ACC112 (cell line): ENCODE measurements at regions not wholly inside any gene's neighbourhood (a gene's known extent, or its start where the extent isn't known, plus 50 kb on each side); places are given as distances from the start of the nearest gene placed in this dataset.

Source experiments
- H2AFZ ChIP-seq: fragments of 200-600 bp; sonication (generic); one replicate; pipeline ENCODE4 v1.6.0; 2017; ENCODE audit warnings: antibody characterized with exemption, low read length; ENCODE audit not compliant: unreplicated experiment
- H3K27ac ChIP-seq: fragments of 200-600 bp; sonication (generic); 2 replicates; pipeline ENCODE4 v1.5.1; 2014; ENCODE audit warnings: low read depth, mild to moderate bottlenecking, antibody characterized with exemption, low read length, moderate library complexity
- H3K27me3 ChIP-seq: fragments of 200-600 bp; sonication (generic); 2 replicates; pipeline ENCODE4 v1.6.1; 2014; ENCODE audit warnings: mild to moderate bottlenecking, antibody characterized with exemption, low read length, moderate library complexity, mixed read lengths; ENCODE audit not compliant: insufficient read depth
- H3K36me3 ChIP-seq: fragments of 200-600 bp; sonication (generic); 2 replicates; pipeline ENCODE4 v1.6.1; 2016; ENCODE audit warnings: mild to moderate bottlenecking, antibody characterized with exemption, low read length, moderate library complexity, mixed read lengths; ENCODE audit not compliant: insufficient read depth
- H3K4me1 ChIP-seq: fragments of 200-600 bp; sonication (generic); one replicate; pipeline ENCODE4 v1.6.1; 2016; ENCODE audit warnings: low read length, mixed read lengths; ENCODE audit not compliant: insufficient read depth, unreplicated experiment, control insufficient read depth
- H3K4me3 ChIP-seq: fragments of 200-600 bp; sonication (generic); 2 replicates; pipeline ENCODE4 v1.5.1; 2014; ENCODE audit warnings: mild to moderate bottlenecking, low read depth, low read length
- H3K79me2 ChIP-seq: fragments of 200-600 bp; sonication (generic); one replicate; pipeline ENCODE4 v1.6.0; 2016; ENCODE audit warnings: low read length; ENCODE audit not compliant: control insufficient read depth, unreplicated experiment, insufficient read depth

DNA sequence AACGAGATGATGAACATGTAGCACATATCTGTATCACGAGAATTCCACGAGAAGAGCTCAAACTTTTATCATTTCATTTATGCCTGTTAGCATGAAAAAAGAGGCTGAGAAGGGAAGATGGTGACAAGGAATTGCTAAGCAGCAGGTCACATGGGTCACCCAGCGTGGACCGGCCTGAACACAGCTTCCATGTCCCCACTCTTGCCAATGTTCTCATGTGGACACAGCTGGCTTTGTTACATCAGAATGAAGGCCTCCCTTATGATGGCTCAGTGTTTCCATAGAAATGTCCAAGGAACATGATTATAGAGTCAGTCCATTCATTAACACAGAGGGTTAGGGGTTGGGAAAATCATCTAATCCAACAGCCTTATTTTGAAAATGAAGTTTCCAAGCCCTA is 215.4 kb downstream of the CMPK2 start:
- no peak overlapping the region for H3K27ac ChIP-seq
- H3K4me1 ChIP-seq: no peaks in the 10 kb centered on the region
- no peaks in the 10 kb centered on the region for H3K36me3 ChIP-seq
- no peak overlapping the region for H2AFZ ChIP-seq
- no peaks in the 10 kb centered on the region for H3K27me3 ChIP-seq
- no peaks in the 10 kb centered on the region for H3K79me2 ChIP-seq
- no peak overlapping the region for H3K4me3 ChIP-seq

DNA sequence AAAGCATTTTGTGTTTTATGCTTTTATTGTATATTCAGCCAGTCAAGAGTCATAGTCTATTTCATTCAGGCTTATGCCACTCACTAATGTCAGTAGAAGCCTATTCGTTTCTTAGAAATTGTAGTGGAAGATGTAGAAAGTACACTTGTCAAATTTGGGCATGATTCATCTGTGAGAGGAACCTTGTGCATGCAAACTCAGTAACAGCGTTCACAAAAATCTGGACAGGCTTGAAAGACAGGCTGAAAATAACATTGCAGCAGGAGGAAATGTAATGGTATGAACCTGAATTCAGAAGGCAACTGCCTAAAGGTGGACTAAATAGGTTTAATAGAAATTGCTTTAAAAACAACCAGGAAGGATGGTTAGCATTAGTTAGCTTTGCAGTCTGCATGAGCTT is 213.5 kb downstream of the CMPK2 start:
- Histone ChIP-seq H3K79me2 (no peaks in the 10 kb centered on the region), H3K4me1 (no peaks in the 10 kb centered on the region), H3K4me3 (no peak overlapping the region), H3K27ac (no peak overlapping the region), H3K27me3 (no peaks in the 10 kb centered on the region), H3K36me3 (no peaks in the 10 kb centered on the region), H2AFZ (no peak overlapping the region)

DNA sequence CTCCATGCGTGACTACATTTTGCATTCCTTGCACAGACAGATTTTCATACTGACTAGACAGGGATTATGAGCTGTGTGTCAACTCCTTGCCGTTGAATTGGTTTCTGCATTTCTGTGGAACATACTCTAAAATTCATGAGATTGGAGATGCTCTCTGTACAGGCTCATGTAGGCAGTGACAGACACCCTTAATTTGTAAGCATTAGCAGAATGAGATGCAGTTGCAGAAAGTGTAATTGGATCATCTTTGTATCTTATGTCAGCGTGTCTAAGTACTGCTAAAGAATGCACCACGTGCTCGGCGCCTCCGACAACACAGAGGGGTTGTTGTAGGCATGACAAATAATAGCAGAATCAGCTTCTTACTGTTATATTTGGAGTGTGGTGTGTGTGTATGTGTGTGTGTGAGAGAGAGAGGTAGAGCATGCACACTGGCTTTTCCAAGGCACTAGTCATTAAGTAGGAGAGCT is 212.4 kb downstream of the CMPK2 start:
- Histone ChIP-seq H3K36me3 (no peaks in the 10 kb centered on the region), H3K27me3 (no peaks in the 10 kb centered on the region), H3K79me2 (no peaks in the 10 kb centered on the region), H3K4me1 (no peaks in the 10 kb centered on the region), H2AFZ (no peak overlapping the region), H3K27ac (no peak overlapping the region), H3K4me3 (no peak overlapping the region)

DNA sequence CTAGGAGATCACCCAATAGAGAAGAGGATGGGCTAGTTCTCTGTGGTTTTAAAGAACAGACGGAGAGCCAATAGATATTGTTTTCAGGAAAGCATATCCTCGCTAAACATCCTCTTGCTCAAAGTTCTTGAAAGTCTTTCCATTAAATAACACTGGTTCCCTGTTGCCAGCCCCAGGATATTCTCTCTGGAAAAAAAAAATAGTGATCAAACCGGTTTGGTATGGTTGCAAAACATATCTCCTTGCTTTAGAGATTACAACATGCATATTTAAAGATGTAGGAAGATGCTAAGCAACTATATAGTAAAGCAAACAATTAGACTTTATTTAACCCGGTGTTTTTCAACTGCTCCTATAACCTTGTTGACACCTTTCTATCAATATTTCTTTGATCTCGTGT is 211.4 kb downstream of the CMPK2 start:
- no peak overlapping the region for H2AFZ ChIP-seq
- no peaks in the 10 kb centered on the region for H3K27me3 ChIP-seq
- no peak overlapping the region for H3K4me3 ChIP-seq
- no peaks in the 10 kb centered on the region for H3K4me1 ChIP-seq
- H3K36me3 ChIP-seq: no peaks in the 10 kb centered on the region
- no peaks in the 10 kb centered on the region for H3K79me2 ChIP-seq
- no peak overlapping the region for H3K27ac ChIP-seq

DNA sequence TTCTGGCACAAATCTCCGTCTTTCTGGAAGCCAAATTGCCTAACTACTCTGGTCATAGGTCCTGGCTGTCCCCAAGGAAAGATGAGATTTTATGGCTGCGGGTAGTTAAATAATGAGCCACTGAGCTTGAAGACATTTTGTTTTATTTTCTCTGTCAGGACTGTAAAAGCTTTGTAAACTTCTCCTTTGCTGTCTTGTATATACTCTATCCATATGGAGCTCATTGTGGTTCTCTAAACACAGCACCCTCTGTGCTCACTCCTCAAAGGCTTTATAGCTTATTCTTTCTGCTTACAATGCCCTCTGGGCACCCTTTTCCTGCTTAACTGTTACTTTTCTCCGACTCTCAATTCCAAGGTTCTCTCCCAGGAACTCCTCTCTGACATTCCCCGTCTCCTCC is 209.1 kb downstream of the CMPK2 start:
- Histone ChIP-seq H2AFZ (no peak overlapping the region), H3K4me1 (no peaks in the 10 kb centered on the region), H3K4me3 (no peak overlapping the region), H3K79me2 (no peaks in the 10 kb centered on the region), H3K27me3 (no peaks in the 10 kb centered on the region), H3K27ac (no peak overlapping the region), H3K36me3 (no peaks in the 10 kb centered on the region)

DNA sequence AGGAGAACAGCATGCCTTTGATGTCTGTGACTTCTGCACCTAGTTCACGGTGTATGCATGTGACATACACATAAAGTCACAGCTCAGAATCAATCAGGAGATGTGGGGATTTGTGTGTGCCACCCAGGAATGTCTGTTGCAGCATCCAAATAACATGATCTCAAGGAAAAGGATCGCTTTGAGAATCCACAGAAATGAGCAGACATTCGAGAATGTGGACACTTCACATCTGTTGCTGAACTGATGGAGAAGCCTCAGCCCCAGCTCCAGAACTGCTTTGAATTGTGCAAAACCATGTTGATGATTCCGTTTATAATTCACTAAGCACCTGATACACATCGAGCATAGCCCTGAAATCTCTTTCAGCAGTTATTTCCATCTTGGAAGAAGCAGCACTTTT is 208.6 kb downstream of the CMPK2 start:
- H3K79me2 ChIP-seq: no peaks in the 10 kb centered on the region
- H3K4me1 ChIP-seq: no peaks in the 10 kb centered on the region
- no peak overlapping the region for H3K4me3 ChIP-seq
- H3K36me3 ChIP-seq: no peaks in the 10 kb centered on the region
- H2AFZ ChIP-seq: no peak overlapping the region
- no peak overlapping the region for H3K27ac ChIP-seq
- no peaks in the 10 kb centered on the region for H3K27me3 ChIP-seq

DNA sequence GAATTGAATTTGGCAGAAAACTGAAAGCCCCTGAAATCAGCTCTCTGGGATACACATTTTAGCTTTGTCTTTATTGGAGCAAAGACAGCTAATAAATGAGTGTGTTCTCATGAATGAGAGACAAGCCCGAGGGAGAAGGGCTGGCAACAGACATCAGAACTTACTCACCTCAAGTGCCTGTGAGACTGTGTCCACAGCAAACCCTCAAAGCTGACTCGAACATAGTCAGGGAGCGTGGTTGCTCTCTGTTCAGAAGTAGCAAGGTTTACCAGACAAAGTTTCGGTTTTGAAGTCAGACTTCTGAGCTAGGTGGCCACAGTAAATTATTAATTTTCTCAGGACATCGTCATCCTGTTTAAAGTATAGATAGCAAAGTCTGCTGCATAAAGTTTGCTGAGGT is 207.9 kb downstream of the CMPK2 start:
- H3K4me3 ChIP-seq: no peak overlapping the region
- no peaks in the 10 kb centered on the region for H3K36me3 ChIP-seq
- no peaks in the 10 kb centered on the region for H3K79me2 ChIP-seq
- H2AFZ ChIP-seq: no peak overlapping the region
- no peaks in the 10 kb centered on the region for H3K4me1 ChIP-seq
- no peaks in the 10 kb centered on the region for H3K27me3 ChIP-seq
- H3K27ac ChIP-seq: no peak overlapping the region

DNA sequence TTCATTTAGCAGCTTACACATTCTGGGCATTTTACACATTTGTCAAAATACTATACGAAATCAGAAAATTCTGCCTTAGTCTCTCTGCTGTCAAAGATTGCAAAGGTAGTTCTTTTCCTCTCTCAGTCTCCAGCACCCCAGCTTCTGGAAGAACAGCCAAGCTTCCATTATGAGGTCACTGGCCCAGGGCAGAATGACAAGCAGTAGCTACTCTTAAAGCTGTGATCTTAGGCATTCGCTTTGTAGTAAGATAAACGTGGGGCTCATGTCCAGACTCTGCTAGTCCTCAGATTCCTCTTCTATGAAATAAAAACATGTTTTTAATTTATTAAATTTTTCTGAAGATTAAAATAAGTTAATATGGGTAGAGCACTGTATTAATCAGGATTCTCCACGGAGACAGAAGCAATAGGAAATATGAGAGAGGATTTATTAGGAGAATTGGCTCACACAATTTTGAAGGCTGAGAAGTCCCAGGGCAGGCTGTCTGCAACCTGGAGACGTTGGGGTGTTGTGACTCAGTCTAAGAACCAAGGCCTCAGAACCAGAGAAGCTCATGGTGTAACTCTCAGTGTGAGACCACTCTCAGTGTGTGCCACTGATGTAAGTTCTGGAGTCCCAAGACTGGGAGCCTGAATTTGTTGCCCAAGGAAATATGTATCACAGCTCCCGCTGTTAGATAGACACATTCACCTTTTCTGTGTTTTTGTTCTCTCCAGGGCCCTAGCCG is 201.2 kb downstream of the CMPK2 start:
- Histone ChIP-seq H3K36me3 (no peaks in the 10 kb centered on the region), H3K27ac (no peak overlapping the region), H3K4me3 (no peak overlapping the region), H3K79me2 (no peaks in the 10 kb centered on the region), H3K4me1 (no peaks in the 10 kb centered on the region), H3K27me3 (no peaks in the 10 kb centered on the region), H2AFZ (no peak overlapping the region)

DNA sequence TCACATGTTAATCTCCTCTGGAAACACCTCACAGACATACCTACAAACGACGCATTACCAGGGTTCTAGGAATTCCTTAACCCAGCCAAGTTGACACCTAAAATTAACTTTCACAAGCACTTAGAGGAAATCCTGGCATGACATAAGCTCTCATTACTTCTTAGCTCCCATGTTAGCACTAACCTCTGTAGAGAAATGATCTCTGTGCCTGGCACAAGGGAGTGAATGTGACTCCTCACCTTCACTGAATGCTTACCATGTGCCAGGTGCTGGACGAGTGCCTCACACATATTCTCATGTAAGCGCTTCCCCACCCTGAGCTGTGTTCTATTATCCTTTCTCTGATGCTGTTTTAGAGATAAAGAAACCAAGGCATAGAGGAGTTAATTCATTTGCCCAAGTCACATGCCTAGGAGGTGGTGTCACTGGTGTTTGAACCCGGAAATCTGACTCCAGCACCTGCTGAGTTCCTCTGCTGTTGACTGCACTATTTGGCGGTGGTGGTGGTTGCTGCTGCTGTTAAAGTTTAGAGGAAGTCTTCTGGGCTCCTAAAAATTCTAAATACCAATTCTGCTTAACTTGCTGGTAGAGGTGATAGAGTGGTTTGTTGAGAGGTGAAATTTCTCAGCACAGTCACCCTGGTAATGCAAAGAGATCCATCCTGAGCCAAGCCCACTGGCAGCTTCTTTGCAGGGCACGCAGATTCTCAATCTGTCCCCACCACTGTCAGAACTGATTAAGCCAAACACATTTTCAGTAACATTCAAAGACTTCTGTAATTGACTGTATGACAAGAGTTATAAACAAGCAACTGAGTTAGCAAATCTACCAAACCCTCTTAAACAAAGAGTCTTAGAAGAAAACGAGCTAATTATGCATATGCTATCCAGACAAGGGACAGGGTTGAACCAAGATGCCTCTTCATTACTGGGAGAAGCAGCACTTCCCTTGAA is 200.3 kb downstream of the CMPK2 start:
- H3K27ac ChIP-seq: no peak overlapping the region
- no peaks in the 10 kb centered on the region for H3K4me1 ChIP-seq
- no peaks in the 10 kb centered on the region for H3K27me3 ChIP-seq
- no peaks in the 10 kb centered on the region for H3K79me2 ChIP-seq
- no peak overlapping the region for H3K4me3 ChIP-seq
- no peaks in the 10 kb centered on the region for H3K36me3 ChIP-seq
- no peak overlapping the region for H2AFZ ChIP-seq

DNA sequence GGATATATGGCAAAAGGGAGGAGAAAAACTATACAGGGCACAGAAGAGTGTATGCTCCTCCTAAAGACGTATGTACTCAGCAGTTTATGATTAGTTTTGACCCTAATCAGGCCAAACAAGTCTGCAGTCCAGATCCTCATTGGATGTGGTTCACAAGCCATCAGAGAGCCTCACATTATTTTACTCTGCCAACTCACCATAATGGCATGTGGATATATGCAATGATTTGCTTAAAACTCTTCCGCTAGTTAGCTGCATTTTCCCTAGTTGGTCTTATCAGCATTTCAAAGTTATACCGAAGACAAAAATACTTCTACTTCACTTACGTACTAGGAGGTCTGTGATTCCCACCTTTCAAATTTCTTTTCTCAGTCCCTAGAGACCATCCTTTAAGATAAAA is 198.4 kb downstream of the CMPK2 start:
- Histone ChIP-seq H3K4me3 (no peak overlapping the region), H3K27ac (no peak overlapping the region), H3K4me1 (no peaks in the 10 kb centered on the region), H3K27me3 (no peaks in the 10 kb centered on the region), H3K36me3 (no peaks in the 10 kb centered on the region), H3K79me2 (no peaks in the 10 kb centered on the region), H2AFZ (no peak overlapping the region)

DNA sequence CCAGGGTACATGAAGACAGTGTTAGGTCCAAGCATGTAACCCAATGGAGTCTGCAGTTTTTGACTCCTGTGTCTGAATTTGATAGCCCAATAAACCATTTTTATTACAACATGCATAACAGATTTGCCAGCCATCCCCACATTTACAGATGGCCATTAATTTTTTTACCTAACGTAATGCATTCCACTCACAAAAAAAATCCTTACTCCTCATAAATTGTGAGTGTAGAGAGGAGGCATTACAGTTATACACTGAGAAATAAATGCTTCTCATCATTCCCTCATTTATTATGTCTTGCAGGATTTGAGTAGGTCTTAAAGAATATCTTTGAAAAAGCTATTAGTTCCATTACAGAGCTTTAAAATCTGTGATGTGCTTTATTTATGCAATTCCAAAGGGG is 193.8 kb downstream of the CMPK2 start:
- no peak overlapping the region for H2AFZ ChIP-seq
- H3K4me3 ChIP-seq: no peak overlapping the region
- no peaks in the 10 kb centered on the region for H3K4me1 ChIP-seq
- H3K27me3 ChIP-seq: no peaks in the 10 kb centered on the region
- no peaks in the 10 kb centered on the region for H3K79me2 ChIP-seq
- no peaks in the 10 kb centered on the region for H3K36me3 ChIP-seq
- no peak overlapping the region for H3K27ac ChIP-seq
